ENCODE measurements at regions not wholly inside any gene's neighbourhood (a gene's known extent, or its start where the extent isn't known, plus 50 kb on each side); places are given as distances from the start of the nearest gene placed in this dataset.
"Not testable (repeated sequence)": the region's sequence is repeated elsewhere in the genome, so short reads cannot be mapped to it uniquely, and the experiment has no call there.

DNA sequence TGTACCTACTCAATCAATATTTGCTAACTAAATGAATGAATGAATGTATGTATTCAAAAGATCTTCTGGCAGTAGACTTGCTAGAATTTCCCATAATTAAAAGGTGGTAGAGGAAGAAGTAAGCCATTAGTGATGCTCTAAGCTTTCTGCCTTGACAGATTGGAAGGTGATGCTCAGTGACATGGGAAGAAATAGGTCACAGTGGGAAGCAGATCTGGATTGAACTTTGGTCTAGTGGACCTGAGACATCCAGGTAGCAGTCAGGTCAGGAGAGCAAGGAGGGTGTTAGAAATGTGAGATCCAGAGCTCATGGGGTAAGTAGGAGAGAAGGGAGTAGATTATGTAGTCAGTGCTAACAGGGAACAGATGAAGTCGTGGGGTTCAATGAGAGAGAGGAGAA, 106.4 kb downstream of the SNX5 start:
- intact Hi-C loops (cut with DNase I, micrococcal nuclease), result no loop called here
- ATAC-seq (no peak), DNase-seq (no peak)
- no peak overlapping the region for H3K4me3 Mint-ChIP-seq
- H3K27ac Mint-ChIP-seq, result no peak overlapping the region
- H3K9me3 Mint-ChIP-seq (ENCODE audit: low read depth), result no peaks in the 10 kb centered on the region
- no peaks in the 10 kb centered on the region for H3K36me3 Mint-ChIP-seq (ENCODE audit: low read depth)
- CTCF ChIA-PET, result no interaction called here
- H3K4me1 Mint-ChIP-seq, result peaks cover 25% of the 10 kb centered on the region
- H3K27me3 Mint-ChIP-seq, result peaks cover 2% of the 10 kb centered on the region
- POLR2A ChIA-PET, result no interaction called here

- H3K36me3 Mint-ChIP-seq (ENCODE audit: low read depth); H3K9me3 Mint-ChIP-seq (ENCODE audit: low read depth); CTCF ChIA-PET; ATAC-seq; H3K27ac Mint-ChIP-seq; intact Hi-C loops (cut with DNase I, micrococcal nuclease); POLR2A ChIA-PET; DNase-seq; H3K4me3 Mint-ChIP-seq; H3K27me3 Mint-ChIP-seq: not testable (repeated sequence)
- H3K4me1 Mint-ChIP-seq, result peaks cover 30% of the 10 kb centered on the region
Observed at GRCh38 chr20:17861620-17862019, 107.0 kb downstream of the SNX5 start.

GRCh38 chr20:17860301-17861197, 108.0 kb downstream of the SNX5 start:
- no peak overlapping the region for H3K4me3 Mint-ChIP-seq
- H3K36me3 Mint-ChIP-seq (ENCODE audit: low read depth), result no peaks in the 10 kb centered on the region
- POLR2A ChIA-PET, result no interaction called here
- intact Hi-C loops (cut with DNase I, micrococcal nuclease), result no loop called here
- CTCF ChIA-PET, result no interaction called here
- H3K4me1 Mint-ChIP-seq, result peaks cover 37% of the 10 kb centered on the region
- H3K27ac Mint-ChIP-seq, result no peak overlapping the region
- DNase-seq, result no peak
- peaks cover 2% of the 10 kb centered on the region for H3K27me3 Mint-ChIP-seq
- H3K9me3 Mint-ChIP-seq (ENCODE audit: low read depth), result no peaks in the 10 kb centered on the region
- no peak for ATAC-seq

GRCh38 chr20:17859616-17860232, 108.9 kb downstream of the SNX5 start:
- H3K4me3 Mint-ChIP-seq, result no peak overlapping the region
- peaks cover 37% of the 10 kb centered on the region for H3K4me1 Mint-ChIP-seq
- H3K36me3 Mint-ChIP-seq (ENCODE audit: low read depth), result no peaks in the 10 kb centered on the region
- ChIA-PET CTCF (no interaction called here), POLR2A (no interaction called here)
- H3K27me3 Mint-ChIP-seq, result peaks cover 2% of the 10 kb centered on the region
- no peak overlapping the region for H3K27ac Mint-ChIP-seq
- H3K9me3 Mint-ChIP-seq (ENCODE audit: low read depth), result no peaks in the 10 kb centered on the region
- peak; percentile 71 for ATAC-seq
- intact Hi-C loops (cut with DNase I, micrococcal nuclease), result no loop called here
- peak; percentile 60 for DNase-seq

GRCh38 chr20:17859002-17859615, 109.5 kb downstream of the SNX5 start:
- no peak overlapping the region for H3K4me3 Mint-ChIP-seq
- CTCF ChIA-PET, result no interaction called here
- no peak for ATAC-seq
- H3K36me3 Mint-ChIP-seq (ENCODE audit: low read depth), result no peaks in the 10 kb centered on the region
- intact Hi-C loops (cut with DNase I, micrococcal nuclease), result no loop called here
- POLR2A ChIA-PET, result no interaction called here
- H3K27ac Mint-ChIP-seq, result no peak overlapping the region
- H3K4me1 Mint-ChIP-seq, result peaks cover 40% of the 10 kb centered on the region
- DNase-seq, result no peak
- H3K9me3 Mint-ChIP-seq (ENCODE audit: low read depth), result no peaks in the 10 kb centered on the region
- peaks cover 2% of the 10 kb centered on the region for H3K27me3 Mint-ChIP-seq

- Mint-ChIP-seq H3K27ac (no peak overlapping the region), H3K4me1 (peaks cover 40% of the 10 kb centered on the region), H3K4me3 (no peak overlapping the region), H3K27me3 (peaks cover 2% of the 10 kb centered on the region), H3K9me3 (ENCODE audit: low read depth) (no peaks in the 10 kb centered on the region), H3K36me3 (ENCODE audit: low read depth) (no peaks in the 10 kb centered on the region)
- intact Hi-C loops (cut with DNase I, micrococcal nuclease), result no loop called here
- DNase-seq (no peak), ATAC-seq (no peak)
- ChIA-PET POLR2A (no interaction called here), CTCF (interaction anchor here (1.2 kb wide), 1 partner anchor 80 kb away, joined by 3 read pairs; no protein-coding TSS in a partner anchor)
Observed at GRCh38 chr20:17858450-17859001, 110.1 kb downstream of the SNX5 start.

- Mint-ChIP-seq H3K4me3 (no peak overlapping the region), H3K4me1 (peaks cover 40% of the 10 kb centered on the region), H3K36me3 (ENCODE audit: low read depth) (no peaks in the 10 kb centered on the region), H3K9me3 (ENCODE audit: low read depth) (no peaks in the 10 kb centered on the region), H3K27me3 (peaks cover 2% of the 10 kb centered on the region), H3K27ac (no peak overlapping the region)
- POLR2A ChIA-PET, result no interaction called here
- DNase-seq, result no peak
- CTCF ChIA-PET, result interaction anchor here (0.5 to 1.2 kb wide), 3 partner anchors 38 to 224 kb away, joined by 3 to 4 read pairs (median 3); no protein-coding TSS in a partner anchor
- intact Hi-C loops (cut with DNase I, micrococcal nuclease), result no loop called here
- ATAC-seq, result no peak
Observed at GRCh38 chr20:17857639-17858449, 110.8 kb downstream of the SNX5 start.

- no peak overlapping the region for H3K4me3 Mint-ChIP-seq
- peaks cover 2% of the 10 kb centered on the region for H3K27me3 Mint-ChIP-seq
- DNase-seq (no peak), ATAC-seq (no peak)
- H3K36me3 Mint-ChIP-seq (ENCODE audit: low read depth), result no peaks in the 10 kb centered on the region
- POLR2A ChIA-PET, result no interaction called here
- H3K27ac Mint-ChIP-seq, result no peak overlapping the region
- intact Hi-C loops (cut with DNase I, micrococcal nuclease), result loop anchor here in 1 of 2 experiments (1.0 kb wide), 1 partner anchor 135 kb away; no protein-coding TSS in a partner anchor
- H3K4me1 Mint-ChIP-seq, result peaks cover 40% of the 10 kb centered on the region
- H3K9me3 Mint-ChIP-seq (ENCODE audit: low read depth), result no peaks in the 10 kb centered on the region
- CTCF ChIA-PET, result interaction anchor here (0.5 to 1.2 kb wide), 4 partner anchors 39 to 224 kb away, joined by 3 to 4 read pairs (median 3); no protein-coding TSS in a partner anchor
Observed at GRCh38 chr20:17856837-17857605, 111.6 kb downstream of the SNX5 start.

DNA sequence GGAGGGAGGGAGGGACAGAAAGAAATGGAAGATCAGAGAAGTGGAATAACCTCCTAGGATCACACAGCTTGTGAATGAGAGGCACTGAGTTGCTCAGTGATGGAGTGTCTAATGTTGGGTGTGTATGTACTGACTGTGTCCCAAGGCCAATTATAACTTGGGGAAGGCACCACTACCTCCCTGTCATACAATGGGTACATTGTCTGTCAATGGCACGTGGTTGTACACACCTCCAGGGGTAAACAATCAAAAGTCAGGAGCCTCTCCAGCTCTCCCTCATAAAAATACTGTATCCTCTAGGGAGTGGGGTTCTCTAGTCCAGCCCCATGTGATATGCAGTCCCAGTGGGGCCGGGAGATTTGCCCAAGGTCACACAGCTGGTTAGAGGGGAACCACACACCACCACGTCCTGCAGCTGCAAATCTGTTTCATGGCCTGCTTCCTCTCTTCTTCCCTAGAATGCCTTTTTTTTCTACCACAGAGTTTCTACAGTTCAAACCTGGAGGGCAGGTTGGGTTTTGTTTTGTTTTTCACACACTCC, 112.5 kb downstream of the SNX5 start:
- DNase-seq, result peak; percentile 51
- peaks cover 40% of the 10 kb centered on the region for H3K4me1 Mint-ChIP-seq
- CTCF ChIA-PET, result interaction anchor here (0.9 to 1.2 kb wide), 2 partner anchors 13 to 155 kb away, joined by 3 to 5 read pairs; no protein-coding TSS in a partner anchor
- peak; percentile 59 for ATAC-seq
- intact Hi-C loops (cut with DNase I, micrococcal nuclease), result loop anchor here in 1 of 2 experiments (1.0 kb wide), 1 partner anchor 136 kb away; no protein-coding TSS in a partner anchor
- H3K36me3 Mint-ChIP-seq (ENCODE audit: low read depth), result no peaks in the 10 kb centered on the region
- no peaks in the 10 kb centered on the region for H3K9me3 Mint-ChIP-seq (ENCODE audit: low read depth)
- H3K27me3 Mint-ChIP-seq, result peaks cover 2% of the 10 kb centered on the region
- H3K27ac Mint-ChIP-seq, result no peak overlapping the region
- no peak overlapping the region for H3K4me3 Mint-ChIP-seq
- POLR2A ChIA-PET, result no interaction called here

- Mint-ChIP-seq H3K9me3 (ENCODE audit: low read depth) (no peaks in the 10 kb centered on the region), H3K36me3 (ENCODE audit: low read depth) (no peaks in the 10 kb centered on the region), H3K4me1 (peaks cover 32% of the 10 kb centered on the region), H3K4me3 (no peak overlapping the region), H3K27ac (no peak overlapping the region), H3K27me3 (no peaks in the 10 kb centered on the region)
- ChIA-PET POLR2A (no interaction called here), CTCF (interaction anchor here (0.6 to 0.7 kb wide), 2 partner anchors 16 to 160 kb away, joined by 4 read pairs; no protein-coding TSS in a partner anchor)
- DNase-seq, result no peak
- intact Hi-C loops (cut with DNase I, micrococcal nuclease), result no loop called here
- no peak for ATAC-seq
Observed at GRCh38 chr20:17854307-17854903, 114.2 kb downstream of the SNX5 start.

Data from activated CD4-positive, alpha-beta T cell treated with anti-CD3 and anti-CD28 coated beads for 36 hours (primary cell).